ENCODE measurements at regions not wholly inside any gene's neighbourhood (a gene's known extent, or its start where the extent isn't known, plus 50 kb on each side); places are given as distances from the start of the nearest gene placed in this dataset.

DNA sequence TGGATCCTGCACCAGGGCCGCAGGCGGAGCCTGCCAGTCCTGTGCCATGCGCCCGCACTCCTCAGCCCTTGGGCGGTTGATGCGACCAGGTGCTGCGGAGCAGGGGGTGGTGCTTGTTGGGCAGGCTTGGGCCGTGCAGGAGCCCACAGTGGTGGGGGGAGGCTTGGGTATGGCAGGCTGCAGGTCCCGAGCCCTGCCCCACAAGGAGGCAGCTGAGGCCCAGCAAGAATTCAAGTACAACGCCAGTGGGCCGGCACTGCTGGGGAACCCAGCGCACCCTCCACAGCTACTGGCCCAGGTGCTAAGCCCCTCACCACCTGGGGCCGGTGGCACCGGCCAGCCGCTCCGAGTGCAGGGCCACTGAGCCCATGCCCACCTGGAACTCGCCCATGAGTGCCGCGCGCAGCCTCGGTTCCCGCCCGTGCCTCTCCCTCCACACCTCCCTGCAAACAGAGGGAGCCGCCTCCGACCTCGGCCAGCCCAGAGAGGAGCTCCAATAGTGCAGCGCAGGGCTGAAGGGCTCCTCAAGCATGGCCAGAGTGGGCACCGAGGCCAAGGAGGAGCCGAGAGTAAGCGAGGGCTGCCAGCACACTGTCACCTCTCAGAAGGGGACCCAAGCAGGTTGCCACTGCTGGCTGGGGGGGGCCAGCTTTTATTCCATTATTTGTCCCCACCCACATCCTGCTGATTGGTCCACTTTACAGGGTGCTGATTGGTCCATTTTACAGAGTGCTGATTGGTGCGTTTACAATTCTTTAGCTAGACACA, 339.0 kb upstream of the KLF3 start:
- Histone ChIP-seq H3K27me3 (no peaks in the 10 kb centered on the region), H3K27ac (no peak overlapping the region), H3K9me3 (no peaks in the 10 kb centered on the region), H3K36me3 (no peaks in the 10 kb centered on the region), H3K4me3 (no peak overlapping the region), H3K4me1 (peaks cover 2 to 48% (median 20%) of the 10 kb centered on the region in 3 donors)
- intact Hi-C loops (cut with DNase I), result loop anchor here (5.0 to 10.0 kb wide), 2 partner anchors 60 to 138 kb away; no protein-coding TSS in a partner anchor
- 92 to 98% methylated on average over 6 to 8 of the region's 31 CpGs for WGBS, 2 donors
- DNase-seq, result no peak
- TF ChIP-seq, protein P1, sequence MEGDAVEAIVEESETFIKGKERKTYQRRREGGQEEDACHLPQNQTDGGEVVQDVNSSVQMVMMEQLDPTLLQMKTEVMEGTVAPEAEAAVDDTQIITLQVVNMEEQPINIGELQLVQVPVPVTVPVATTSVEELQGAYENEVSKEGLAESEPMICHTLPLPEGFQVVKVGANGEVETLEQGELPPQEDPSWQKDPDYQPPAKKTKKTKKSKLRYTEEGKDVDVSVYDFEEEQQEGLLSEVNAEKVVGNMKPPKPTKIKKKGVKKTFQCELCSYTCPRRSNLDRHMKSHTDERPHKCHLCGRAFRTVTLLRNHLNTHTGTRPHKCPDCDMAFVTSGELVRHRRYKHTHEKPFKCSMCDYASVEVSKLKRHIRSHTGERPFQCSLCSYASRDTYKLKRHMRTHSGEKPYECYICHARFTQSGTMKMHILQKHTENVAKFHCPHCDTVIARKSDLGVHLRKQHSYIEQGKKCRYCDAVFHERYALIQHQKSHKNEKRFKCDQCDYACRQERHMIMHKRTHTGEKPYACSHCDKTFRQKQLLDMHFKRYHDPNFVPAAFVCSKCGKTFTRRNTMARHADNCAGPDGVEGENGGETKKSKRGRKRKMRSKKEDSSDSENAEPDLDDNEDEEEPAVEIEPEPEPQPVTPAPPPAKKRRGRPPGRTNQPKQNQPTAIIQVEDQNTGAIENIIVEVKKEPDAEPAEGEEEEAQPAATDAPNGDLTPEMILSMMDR (IDR thresholded peaks at IDR 0.05), result no peak
- TF ChIP-seq POLR2A (IDR thresholded peaks at IDR 0.05), result no peak

DNA sequence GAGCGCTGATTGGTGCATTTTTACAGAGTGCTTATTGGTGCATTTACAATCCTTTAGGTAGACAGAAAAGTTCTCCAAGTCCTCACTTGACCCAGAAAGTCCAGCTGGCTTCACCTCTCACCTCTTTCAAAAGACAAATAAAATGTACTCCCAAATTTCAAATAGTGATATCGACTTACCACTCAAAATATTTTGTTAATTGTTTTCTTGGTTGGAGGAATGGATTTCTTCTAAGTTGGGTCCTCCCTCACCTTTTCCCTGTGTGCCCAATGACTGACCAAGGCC, 338.4 kb upstream of the KLF3 start:
- H3K27me3 ChIP-seq, result no peaks in the 10 kb centered on the region
- H3K9me3 ChIP-seq, result no peaks in the 10 kb centered on the region
- WGBS, 2 donors, result 82 to 93% methylated on average over 2 of the region's 2 CpGs
- no peak overlapping the region for H3K4me3 ChIP-seq
- peaks cover 0 to 43% (median 16%) of the 10 kb centered on the region in 3 donors for H3K4me1 ChIP-seq
- no peak overlapping the region for H3K27ac ChIP-seq
- no peak for TF ChIP-seq POLR2A (IDR thresholded peaks at IDR 0.05)
- TF ChIP-seq, protein P1 (IDR thresholded peaks at IDR 0.05), result no peak
- DNase-seq, result no peak
- intact Hi-C loops (cut with DNase I), result loop anchor here (10.0 kb wide), 1 partner anchor 59 kb away; no protein-coding TSS in a partner anchor
- no peaks in the 10 kb centered on the region for H3K36me3 ChIP-seq

DNA sequence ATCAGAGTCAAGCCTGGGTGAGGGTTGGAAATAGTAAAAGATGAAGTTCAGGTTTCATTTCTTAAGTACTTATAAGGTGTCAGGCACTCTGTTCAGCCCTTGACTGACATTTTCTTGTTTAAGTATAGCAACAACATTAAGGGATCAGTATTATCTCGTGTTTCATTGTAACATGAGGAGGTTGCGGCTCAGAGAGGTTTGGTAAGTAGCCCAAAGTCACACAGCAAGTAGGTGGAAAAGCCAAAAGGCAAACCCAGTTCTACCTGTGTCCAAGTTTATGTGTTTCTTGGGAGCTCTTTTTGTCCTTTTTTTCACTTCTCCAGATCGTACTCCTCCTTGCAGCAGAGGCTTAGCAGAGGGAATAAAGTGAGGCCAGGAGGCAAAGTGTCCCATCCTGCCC, 337.5 kb upstream of the KLF3 start:
- DNase-seq, result no peak
- Histone ChIP-seq H3K36me3 (no peaks in the 10 kb centered on the region), H3K4me1 (peaks cover 0 to 39% (median 16%) of the 10 kb centered on the region in 3 donors), H3K27ac (no peak overlapping the region), H3K4me3 (no peak overlapping the region), H3K27me3 (no peaks in the 10 kb centered on the region), H3K9me3 (no peaks in the 10 kb centered on the region)
- 86 to 94% methylated on average over 2 to 3 of the region's 3 CpGs for WGBS, 2 donors
- intact Hi-C loops (cut with DNase I), result loop anchor here (10.0 kb wide), 1 partner anchor 58 kb away; no protein-coding TSS in a partner anchor
- no peak for TF ChIP-seq POLR2A (IDR thresholded peaks at IDR 0.05)
- TF ChIP-seq, protein P1 (IDR thresholded peaks at IDR 0.05), result no peak

DNA sequence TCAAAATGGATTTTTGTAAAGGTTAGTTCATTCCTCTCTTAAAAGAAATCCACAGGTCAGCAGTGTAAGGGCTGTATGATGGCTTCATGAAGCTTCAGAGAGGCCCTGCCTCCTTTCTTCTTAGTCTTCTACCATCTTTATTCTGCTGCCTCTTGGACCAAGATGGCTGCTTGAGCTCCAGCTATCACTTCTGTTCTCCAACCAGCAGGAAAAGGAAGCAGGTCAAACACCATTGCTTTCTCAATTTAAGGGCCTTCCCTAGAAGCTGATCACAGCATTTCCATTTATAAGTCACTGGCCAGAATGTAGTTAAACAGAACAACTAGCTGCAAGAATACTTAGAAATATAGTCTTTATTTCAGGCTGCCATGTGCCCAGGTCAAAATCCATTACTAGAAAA, 336.8 kb upstream of the KLF3 start:
- TF ChIP-seq, protein P1 (IDR thresholded peaks at IDR 0.05), result no peak
- TF ChIP-seq POLR2A (IDR thresholded peaks at IDR 0.05), result no peak
- no peak overlapping the region for H3K4me3 ChIP-seq
- no peak for DNase-seq
- intact Hi-C loops (cut with DNase I), result loop anchor here (10.0 kb wide), 1 partner anchor 58 kb away; no protein-coding TSS in a partner anchor
- no peaks in the 10 kb centered on the region for H3K27me3 ChIP-seq
- H3K36me3 ChIP-seq, result no peaks in the 10 kb centered on the region
- H3K27ac ChIP-seq, result no peak overlapping the region
- peaks cover 0 to 39% (median 16%) of the 10 kb centered on the region in 3 donors for H3K4me1 ChIP-seq
- no peaks in the 10 kb centered on the region for H3K9me3 ChIP-seq

DNA sequence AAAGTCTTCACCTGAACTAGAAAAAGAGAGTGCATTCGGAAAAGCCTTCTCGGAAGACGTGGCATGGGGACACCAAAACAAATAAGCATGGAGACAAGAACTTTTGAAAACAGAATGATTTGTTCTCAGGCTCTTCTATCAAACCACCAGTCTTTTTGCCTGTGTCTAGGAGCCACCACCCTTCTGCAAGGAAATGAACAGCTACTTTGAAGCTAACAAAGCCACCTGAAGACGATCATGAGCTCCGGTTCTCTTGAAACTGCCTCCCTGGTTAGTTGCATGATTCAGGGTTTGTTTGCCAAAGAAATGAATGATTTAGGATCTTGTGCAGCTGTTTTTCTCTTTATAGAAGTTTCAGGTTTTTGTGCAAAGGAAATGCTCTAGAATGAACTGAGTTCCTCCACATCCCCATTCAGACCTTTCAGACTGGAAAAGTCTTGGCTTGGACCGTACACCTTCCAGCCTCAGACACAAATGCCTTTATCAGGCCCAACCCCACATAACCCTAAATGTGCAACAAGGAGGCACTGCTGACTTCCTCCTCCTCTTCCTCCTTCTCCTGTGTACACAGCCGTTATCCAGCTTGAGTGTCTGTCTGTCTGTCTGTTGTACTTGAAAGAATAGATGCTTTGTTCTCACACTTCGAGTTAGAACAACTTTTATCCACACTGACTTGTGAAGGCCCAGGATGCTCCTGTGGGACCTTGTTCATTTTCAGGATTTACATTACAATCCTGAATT, 334.8 kb upstream of the KLF3 start:
- no peak for DNase-seq
- peaks cover 0 to 28% (median 8%) of the 10 kb centered on the region in 3 donors for H3K4me1 ChIP-seq
- intact Hi-C loops (cut with DNase I), result loop anchor here (10.0 kb wide), 1 partner anchor 56 kb away; no protein-coding TSS in a partner anchor
- no peak overlapping the region for H3K27ac ChIP-seq
- no peaks in the 10 kb centered on the region for H3K9me3 ChIP-seq
- H3K4me3 ChIP-seq, result no peak overlapping the region
- WGBS, 2 donors, result 62 to 67% methylated on average over 8 of the region's 8 CpGs
- H3K27me3 ChIP-seq, result no peaks in the 10 kb centered on the region
- no peak for TF ChIP-seq POLR2A (IDR thresholded peaks at IDR 0.05)
- TF ChIP-seq, protein P1 (IDR thresholded peaks at IDR 0.05), result no peak
- H3K36me3 ChIP-seq, result no peaks in the 10 kb centered on the region
